VCaP (cell line): ENCODE measurements at regions not wholly inside any gene's neighbourhood (a gene's known extent, or its start where the extent isn't known, plus 50 kb on each side); places are given as distances from the start of the nearest gene placed in this dataset.

ENCODE experiments used
- H3K27ac ChIP-seq: fragments of 450-650 bp; 2 replicates; pipeline ENCODE4 v1.5.1; 2017
- CTCF ChIP-seq: fragments of 450-650 bp; conservative IDR thresholded peaks from 2 replicates; pipeline ENCODE4 v1.5.1; 2017; ENCODE audit warnings: mild to moderate bottlenecking, moderate library complexity

DNA sequence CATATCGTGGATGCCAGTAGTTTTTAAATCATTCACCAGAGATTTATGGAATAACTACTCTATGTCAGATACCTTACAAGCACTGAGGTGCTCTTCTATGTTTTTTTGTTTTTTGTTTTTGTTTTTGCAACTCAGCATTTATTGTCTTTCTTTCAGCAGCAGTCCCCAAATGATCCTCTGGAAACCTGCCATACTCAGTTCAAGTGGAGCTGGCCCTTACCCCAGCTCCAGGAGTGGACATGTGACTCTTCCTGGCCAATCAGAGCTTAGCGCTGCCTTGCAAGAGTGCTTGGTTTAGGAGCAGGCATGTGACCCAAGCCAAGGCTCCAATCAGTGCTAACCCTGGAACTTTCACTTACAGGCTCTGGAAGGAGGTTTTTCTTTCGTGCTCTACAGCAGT is 356.6 kb upstream of the ZMIZ1 start:
- H3K27ac ChIP-seq: no peak overlapping the region
- no peak for TF ChIP-seq CTCF

GRCh38 chr10:78713659-78714058 is 355.1 kb upstream of the ZMIZ1 start:
- no peak for TF ChIP-seq CTCF
- H3K27ac ChIP-seq: no peak overlapping the region

DNA sequence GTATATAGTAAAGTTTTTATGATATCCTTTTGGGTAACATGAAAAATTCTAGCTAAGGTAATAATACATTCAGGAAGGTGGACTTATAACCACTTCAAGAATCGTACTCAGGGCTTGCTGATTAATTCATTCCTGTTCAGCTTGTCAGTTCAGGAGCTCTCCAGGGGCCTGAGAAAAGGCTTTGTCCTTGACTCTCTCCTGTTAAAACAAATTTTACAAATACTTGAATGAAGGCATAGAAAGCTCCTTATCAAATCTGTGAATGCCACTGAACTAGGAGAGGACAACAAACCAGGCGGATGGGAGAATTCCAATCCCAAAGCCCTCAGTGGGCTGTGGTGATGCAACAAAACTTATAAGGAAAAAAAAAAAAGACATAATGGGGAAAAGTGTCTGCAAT is 354.5 kb upstream of the ZMIZ1 start:
- H3K27ac ChIP-seq: no peak overlapping the region
- no peak for TF ChIP-seq CTCF

GRCh38 chr10:78715435-78715834 is 353.3 kb upstream of the ZMIZ1 start:
- TF ChIP-seq CTCF: no peak

DNA sequence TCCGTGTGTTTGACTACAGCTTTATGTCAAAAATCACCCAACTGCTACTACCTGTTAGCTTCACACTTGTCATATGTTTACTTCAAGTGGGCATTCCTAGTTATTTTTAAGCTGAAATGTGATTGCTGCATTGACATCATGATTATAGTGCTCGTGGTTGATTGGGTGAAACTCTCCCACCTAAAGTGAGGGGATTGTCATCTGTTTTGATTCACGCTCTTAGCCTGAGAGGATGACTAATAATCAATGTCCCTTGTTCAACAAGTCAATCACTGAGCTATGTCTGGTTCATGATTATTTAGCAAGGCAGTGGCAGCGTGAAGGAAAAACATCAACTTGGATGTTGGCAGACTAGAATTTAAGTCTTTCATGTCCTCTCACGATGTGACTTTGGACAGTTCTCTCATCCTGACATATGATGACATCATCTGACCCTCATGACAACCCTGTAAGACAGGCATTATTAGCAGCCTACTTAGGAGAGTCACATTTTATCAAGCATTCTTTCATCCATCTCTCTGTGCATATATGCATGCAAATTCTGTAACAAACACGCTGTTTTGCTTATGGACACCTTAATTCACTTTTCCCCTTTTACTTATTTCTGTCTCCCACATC is 352.6 kb upstream of the ZMIZ1 start:
- H3K27ac ChIP-seq: no peak overlapping the region
- TF ChIP-seq CTCF: no peak

More at GRCh38 chr10:78715435-78715834, 353.3 kb upstream of the ZMIZ1 start:
- no peak overlapping the region for H3K27ac ChIP-seq

- H3K27ac ChIP-seq: no peak overlapping the region
- TF ChIP-seq CTCF: no peak
Measured at GRCh38 chr10:78717200-78717599, 351.6 kb upstream of the ZMIZ1 start.

DNA sequence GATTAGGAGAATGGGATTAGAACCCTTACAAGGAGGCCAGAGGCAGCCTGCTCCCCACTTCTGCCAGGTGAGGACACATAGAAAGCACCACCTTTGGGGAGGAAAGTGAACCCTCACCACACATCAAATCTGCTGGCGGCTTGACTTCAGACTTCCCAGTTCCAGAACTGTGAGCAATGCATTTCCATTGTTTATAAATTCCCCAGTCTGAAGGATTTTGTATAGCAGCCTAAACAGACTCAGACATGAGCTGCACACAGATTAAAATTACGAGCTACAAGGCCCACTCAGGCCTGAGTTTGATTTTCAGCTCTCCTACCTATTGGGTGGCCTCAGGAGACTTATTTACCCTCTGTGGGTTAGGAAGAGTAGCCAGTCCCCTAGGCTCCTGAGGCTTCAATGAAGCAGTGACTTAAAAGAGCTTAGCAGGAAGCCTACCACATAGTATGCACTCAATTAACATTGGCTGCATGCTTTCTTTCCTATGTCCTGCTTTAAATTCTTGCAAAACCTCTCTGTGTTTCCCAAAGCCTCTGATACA is 350.7 kb upstream of the ZMIZ1 start:
- TF ChIP-seq CTCF: no peak

More for the DNA sequence above, 350.7 kb upstream of the ZMIZ1 start:
- no peak overlapping the region for H3K27ac ChIP-seq
